ENCODE measurements at regions not wholly inside any gene's neighbourhood (a gene's known extent, or its start where the extent isn't known, plus 50 kb on each side); places are given as distances from the start of the nearest gene placed in this dataset.

DNA sequence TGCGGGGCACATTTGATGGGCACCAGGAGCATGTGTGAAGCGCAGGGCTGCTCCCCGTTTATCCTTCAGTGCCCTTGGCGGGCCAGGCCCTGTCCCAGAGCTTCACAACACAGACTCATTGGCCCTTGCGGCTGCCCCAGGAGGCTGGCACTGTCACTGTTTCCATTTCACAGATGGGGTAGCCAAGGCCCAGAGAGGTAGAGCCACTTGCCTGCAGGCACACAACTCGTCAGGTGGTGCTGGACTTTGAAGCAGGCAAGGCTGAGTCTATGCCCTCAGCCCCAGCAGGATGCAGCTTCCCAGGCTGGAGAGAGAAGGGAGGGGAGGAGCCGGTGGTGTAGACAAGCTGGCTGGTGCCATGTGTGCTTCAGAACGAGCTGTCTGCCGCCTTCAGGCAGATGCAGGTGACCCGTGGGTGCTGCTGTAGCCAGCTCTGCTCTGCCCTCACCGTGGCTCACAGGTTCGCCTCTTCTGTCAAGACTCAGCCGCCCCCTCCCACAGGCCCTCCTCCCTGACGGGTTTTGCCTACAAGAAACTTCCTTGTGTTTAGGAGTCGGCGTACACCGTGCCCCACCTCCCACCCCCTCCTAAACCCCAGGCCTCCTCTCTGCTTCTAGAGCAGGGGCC lies 232.3 kb upstream of the CIBAR2 start:
- no peak for DNase-seq (ENCODE audit: low read depth in 2 of 2)

DNA sequence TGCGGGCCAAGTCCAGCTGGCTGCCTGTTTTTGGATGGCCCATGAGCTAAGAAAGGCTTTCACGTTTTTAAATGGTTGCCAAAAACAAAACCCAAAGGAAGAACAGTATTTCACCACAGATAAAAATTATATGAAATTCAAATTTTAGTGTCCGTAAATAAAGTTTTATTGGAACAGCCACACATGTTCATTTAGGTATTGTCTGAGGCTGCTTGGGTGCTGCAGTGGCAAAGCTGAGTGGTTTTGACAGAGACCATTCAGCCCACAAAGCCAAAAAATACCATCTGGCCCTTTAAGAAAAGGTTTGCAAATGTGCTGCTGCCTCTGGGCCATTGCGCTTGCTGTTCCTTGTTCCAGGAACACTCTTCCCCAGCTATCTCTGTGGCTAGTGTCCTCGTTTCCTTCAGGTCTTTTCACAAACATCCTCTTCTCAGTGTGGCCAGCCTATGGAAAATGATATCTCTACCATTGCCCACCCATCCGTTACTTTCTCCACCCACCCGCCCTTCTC lies 232.9 kb upstream of the CIBAR2 start:
- DNase-seq (ENCODE audit: low read depth in 2 of 2) = no peak

DNA sequence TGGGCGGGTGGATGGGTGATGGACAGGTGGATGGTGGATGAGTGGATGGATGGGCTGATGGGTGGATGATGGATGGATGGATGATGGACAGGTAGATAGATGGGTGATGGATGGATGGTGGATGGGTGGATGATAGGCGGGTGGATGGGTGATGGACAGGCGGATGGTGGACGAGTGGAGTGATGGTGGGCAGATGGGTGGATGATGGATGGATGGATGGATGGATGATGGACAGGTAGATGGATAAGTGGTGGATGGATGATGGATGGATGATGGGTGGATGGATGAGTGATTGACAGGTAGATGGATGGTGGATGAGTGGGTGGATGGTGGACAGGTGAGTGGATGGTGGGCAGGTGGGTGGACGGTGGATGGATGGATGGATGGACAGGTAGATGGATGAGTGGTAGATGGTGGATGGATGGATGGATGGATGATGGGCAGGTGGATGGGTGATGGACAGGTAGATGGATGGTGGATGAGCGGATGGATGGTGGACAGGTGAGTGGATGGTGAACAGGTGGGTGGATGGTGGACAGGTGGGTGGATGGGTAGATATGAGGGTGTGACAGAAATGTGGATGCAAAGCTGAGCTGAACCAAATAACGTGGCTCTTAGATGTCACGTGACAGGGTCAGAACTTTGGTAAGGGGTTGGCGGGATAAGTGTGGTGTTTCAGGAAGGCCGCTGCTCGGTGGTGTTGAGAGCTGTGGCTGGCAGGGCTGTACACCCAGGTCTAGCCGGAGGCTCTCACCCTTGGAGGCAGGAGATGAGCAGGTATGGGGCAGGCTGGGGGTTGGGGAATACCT lies 234.3 kb upstream of the CIBAR2 start:
- no peak for DNase-seq (ENCODE audit: low read depth in 2 of 2)

DNA sequence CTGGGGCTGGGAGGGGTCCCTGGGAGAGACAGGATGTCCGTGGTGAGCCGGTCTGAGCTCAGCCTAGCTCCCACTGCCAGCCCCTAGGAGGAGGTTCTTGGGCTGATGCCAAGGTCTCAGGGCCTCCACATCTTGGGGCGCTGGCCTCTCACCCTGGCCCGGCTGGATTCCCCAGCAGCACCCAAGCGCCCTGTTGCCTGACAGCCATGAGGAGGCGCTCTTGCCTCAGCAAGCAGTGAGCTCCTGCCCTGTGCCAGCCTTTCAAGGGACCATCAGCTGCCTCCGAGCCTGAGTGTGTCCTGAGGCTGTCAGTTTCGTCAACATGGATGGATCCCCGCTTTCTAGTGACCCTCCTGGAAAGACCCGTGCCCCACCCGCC lies 234.9 kb upstream of the CIBAR2 start:
- DNase-seq (ENCODE audit: low read depth in 2 of 2) = no peak

DNA sequence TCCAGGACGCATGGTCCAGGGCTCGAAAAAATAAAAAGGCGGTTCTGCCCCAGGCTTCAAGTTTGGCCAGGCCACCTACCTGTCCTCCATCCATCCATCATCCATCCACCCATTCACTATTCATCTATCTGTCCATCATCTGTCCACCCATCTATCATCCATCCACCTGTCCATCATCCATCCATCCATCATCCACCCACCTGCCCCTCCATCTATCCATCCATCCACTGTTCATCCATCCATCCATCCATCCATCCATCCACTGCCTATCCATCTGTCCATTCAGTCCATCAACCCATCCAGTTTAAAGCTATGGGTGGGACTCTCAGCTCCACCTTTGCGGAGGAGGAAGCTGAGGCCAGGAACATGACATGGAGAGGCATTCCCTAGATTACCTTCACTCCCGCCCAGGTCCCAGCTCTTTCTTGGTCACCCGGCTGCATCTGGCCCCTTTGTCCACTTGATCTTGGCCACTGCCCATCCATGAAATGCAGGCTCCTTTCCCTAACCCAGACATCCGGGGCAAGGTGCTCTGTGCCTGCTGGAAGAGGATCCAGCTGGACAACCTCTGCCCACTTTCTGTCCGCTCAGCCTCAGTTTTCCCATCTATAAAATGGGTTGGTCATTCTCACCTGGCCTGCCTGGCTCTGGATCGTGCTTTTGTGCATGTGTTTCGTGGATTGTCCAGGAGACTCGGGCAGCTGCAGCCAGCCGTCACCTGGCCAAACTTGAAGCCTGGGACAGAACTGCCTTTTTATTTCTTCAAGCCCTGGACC lies 236.0 kb upstream of the CIBAR2 start:
- no peak for DNase-seq (ENCODE audit: low read depth in 2 of 2)

DNA sequence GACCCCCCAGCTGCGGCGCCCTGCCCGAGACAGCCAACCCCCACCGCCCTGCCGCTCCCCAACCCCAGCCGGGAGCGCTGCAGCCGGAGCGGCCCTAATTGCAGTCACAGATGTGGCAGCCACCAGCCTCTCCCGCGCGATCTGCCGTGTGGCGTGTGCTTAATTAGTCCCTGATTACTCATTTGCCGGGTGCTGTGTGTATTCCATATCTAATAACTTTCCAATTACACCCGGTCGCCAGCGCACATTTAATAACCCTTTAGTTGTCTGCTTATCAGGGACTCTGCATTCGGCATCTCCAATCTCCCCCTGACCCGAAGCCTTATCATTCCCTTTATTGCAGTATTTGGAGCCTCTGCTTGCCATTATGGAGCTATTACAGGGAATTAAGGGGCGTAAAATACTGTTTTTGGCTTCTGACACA lies 236.7 kb upstream of the CIBAR2 start:
- DNase-seq (ENCODE audit: low read depth in 2 of 2) = no peak

DNA sequence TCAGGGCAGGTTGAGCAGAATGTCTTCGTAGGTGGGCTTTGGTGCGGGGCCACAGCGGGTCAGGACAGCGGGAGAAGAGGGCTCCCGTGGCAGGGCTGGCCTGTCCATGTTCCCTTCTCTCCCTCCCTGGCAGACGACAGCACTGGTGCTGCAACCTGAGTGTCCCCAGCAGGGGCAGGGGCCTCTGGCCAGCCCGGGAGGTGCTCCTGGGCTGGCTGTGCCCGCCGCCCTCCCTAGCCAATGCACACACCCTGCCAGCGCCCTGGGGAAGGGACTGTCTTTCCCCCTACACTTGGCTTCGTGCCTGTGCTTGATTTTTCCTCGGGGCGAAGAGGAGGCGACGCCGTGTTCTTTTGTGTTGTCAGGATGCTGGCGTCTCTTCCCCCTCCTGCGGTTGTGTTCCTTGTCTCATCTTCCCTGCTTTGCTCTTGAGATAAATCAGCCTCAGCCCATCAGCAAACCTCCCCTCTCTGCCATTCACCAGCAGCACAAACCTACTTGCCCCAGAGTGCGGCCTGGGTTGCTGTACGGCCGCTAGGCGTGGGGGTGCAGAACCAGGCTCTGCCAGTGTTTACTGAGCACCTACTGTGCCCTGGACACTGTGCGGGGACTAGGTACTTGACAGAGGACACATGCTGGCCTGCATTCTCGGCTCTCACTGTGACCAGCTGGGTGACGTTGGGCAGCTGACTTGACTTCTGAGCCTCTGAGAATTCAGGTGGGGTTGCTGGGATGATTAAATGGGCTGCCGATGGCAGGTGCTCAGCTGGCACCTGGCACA lies 237.3 kb upstream of the CIBAR2 start:
- DNase-seq (ENCODE audit: low read depth in 2 of 2) = no peak

DNA sequence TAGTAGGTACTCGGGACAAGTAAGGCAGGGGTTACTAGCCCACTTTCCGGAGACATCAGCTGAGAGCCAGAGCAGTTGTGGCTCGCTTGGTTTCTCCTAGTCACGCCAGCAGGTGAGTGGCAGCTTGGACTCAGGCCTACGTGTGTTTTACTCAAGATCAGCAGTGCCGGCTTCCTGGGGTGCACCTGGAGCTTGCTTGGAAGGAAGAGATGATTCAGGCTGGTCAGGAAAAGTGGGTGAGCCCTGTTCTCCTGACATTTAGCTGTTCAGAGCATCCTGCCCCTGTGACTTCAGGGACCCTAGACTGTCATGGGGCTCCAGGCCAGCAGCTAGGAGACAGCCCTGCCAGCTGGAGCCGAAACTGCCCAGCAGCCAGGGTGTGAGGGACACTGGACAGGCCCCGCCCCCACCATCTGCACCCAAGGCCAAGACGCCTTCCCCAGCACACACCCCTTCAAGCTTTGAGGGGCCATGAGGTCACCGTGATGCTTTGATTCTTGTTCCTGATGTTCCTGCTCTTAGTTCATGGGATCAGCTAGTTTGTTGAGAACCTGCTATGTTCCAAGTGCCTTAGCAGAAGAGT lies 238.0 kb upstream of the CIBAR2 start:
- no peak for DNase-seq (ENCODE audit: low read depth in 2 of 2)

DNA sequence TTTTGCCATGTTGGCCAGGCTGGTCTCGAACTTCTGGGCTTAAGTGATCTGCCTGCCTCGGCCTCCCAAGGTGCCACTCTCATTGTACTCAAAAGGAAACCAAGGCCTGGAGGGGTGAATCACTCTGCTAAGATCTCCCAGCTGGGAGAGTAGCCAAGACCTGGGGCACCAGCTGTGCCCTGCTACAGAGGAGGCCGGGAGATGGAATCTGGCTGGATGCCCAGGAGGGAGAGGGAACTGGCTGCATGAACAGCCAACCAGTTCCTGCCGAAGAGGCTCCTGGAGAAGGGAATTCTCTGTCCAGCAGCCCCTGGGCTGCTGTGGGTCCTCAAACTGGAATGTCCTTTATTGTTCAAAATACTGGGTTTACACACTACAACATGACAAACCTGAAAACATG lies 238.7 kb upstream of the CIBAR2 start:
- DNase-seq (ENCODE audit: low read depth in 2 of 2) = no peak

DNA sequence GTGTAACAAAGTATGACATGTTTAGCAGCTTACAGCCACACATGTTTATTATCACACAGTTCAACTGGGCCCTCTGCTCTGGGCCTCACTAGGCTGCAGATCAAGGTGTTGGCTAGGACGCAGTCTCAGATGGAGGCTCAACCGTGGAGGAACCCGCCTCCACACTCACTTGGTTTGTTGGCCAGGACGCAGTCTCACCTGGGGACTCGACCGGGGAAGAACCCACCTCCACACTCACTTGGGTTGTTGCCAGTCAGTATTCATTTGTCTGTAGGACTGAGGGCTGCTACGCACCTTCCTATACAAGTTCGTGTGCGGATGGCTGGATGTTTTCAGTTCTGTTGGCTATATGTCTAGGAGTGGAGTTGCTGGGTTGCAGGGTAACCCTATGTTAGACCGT lies 240.7 kb upstream of the CIBAR2 start:
- no peak for DNase-seq (ENCODE audit: low read depth in 2 of 2)

DNA sequence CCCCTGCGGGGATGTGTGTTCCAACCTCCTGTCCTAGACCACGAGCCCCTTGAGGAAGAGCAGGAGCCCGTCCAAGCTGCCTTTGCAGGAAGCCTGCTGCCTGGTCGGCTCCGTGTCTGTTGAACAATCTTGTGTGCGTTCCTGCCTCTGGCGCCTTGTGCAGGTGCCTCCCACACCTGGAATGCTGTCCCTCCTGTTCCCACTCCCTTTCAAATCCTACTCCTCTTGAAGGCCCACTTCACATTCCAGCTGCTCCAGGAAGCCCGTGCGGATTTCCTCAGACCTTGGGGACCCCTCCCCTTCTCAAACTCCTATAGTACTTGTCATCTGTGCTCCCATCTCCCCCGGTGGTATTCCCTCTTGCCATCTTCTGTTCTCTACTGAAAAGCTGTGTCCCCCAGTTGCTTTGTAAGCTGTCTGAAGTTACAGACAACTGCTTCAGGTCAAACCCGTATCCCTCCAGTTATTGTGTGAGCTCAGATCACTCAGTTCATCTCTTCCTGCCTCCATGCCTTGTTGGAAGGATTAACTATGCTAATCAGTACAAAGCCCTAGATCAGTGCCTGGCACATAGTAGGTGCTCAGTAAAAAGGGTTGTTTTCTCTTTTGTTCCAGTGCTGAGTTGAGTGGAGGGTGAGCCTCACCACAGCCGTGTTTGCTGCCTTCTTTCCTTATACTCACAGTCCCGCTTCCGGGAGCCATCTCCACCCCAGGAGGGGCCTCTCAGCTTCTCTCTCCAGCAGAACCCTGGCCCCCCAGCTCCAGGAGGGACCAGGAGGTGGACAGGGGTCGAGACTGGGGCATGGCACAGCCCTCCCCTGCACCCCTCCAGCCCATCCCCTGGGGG lies 241.8 kb upstream of the CIBAR2 start:
- no peak for DNase-seq (ENCODE audit: low read depth in 2 of 2)

DNA sequence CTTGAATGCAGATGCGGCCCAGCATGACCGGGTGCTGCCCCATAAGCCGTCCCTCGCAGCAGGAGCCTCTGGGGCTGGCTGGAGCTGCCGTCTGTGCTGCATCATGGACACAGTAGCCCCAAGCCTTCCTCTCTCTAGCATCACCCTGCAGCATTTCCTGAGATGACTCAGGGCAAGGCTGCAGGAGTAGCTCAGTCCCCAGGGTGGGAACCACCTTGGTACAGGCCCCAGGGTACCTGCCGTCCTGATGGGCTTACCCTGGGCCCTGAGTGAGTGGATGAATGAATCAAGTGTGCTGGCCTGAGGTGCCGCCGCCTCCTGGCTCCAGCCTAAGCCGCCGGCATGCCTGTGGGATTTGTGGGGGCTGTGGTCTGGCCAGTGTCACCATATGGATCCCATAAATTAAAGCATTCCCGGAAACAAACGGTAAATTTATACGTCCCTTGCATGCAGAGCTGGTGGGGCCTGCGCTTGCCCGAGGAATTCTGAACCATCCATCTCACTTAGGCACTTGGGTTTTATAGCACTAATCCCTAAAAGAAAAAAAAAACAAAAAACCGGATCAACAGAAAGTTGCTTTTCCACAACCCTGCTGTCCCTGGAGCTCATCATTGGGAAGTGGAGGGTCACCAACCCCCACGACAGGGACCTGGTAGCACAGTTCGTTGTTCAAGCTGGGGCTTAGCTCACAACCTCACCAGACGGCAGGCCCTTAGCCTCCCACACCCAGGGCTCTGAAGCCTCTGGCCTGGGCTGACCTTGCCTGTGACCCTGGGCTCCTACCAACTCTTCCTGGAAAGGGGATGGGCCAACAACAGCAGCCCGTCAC lies 242.6 kb upstream of the CIBAR2 start:
- no peak for DNase-seq (ENCODE audit: low read depth in 2 of 2)

DNA sequence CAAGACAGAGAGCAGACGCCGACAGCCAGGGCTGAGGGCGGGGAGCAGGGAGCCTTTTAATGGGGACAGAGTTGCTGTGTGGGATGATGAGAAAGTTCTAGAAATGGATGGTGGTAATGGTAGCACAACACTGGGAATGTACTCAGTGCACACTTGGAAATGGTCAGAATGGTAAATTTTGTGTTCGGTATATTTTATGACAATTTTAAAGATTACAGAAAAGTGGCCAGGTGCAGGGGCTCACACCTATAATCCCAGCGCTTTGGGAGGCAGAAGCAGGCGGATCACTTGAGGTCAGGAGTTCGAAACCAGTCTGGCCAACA lies 243.2 kb upstream of the CIBAR2 start:
- DNase-seq (ENCODE audit: low read depth in 2 of 2) = no peak

DNA sequence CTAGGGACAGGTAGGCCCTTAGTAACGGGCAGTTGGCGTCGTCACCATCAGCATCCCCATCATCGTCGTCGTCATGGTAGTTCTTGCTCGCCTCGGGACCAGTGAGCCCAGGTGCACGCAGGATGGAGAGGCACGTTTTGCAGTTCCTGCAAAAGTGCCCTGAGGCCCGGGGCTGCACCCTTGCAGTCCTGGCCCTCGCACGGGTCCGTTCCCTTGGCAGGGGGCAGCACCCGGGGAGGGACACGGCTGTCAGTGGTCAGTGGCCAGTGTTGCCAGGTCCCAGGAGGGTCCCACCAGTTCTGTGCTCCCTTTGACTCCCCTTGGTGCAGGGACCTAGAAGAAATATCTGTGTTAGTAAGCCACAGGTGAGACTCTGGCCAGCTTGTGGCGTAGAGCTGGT lies 243.9 kb upstream of the CIBAR2 start:
- DNase-seq (ENCODE audit: low read depth in 2 of 2) = no peak

DNA sequence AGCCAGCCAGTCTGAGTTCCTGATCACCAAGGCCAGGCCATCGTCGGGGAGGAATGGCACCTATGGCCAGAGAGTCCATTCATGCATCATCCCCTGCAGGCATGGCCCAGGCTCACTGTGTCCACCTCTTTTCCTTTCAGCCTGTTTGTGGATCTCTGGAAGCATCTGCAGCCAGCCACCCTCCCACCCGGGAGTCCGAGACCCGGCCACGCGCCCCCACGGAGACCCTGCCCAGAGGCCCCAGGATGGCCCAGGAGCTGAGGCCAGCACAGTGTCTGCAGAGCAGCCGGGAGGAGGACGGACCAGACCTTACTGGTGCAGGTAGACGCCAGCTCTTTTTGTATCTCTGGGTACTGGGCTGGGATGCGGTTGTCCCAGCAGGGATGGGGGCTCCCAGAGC lies 245.1 kb upstream of the CIBAR2 start:
- DNase-seq (ENCODE audit: low read depth in 2 of 2) = no peak

DNA sequence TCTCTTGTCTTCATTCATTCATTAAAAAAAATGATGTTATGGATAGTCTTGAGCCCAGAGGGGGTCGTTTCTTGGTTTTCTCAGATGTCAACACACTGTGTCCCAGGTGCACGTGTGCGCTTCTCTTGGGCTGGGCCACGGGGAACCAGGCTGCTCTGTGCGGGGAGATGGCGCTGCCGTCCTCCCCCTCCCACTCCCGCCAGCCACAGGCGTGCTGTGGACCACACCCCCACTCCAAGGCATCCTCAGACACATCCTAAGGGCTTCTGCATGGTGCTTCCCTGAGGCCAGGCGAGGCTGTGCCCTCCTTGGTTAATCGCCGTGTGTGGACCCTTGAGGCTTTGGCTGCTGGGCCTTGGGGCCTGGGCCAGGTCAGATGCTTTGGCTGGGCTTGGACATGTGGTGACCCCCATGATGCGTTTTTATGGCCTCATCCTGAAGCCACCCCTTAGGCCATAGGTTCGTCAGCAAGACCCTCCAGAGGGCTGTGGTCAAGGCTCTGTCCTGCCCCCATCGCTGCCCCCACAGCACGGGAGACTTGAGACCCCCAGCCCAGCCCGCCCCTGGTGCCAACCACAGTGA lies 245.7 kb upstream of the CIBAR2 start:
- no peak for DNase-seq (ENCODE audit: low read depth in 2 of 2)

DNA sequence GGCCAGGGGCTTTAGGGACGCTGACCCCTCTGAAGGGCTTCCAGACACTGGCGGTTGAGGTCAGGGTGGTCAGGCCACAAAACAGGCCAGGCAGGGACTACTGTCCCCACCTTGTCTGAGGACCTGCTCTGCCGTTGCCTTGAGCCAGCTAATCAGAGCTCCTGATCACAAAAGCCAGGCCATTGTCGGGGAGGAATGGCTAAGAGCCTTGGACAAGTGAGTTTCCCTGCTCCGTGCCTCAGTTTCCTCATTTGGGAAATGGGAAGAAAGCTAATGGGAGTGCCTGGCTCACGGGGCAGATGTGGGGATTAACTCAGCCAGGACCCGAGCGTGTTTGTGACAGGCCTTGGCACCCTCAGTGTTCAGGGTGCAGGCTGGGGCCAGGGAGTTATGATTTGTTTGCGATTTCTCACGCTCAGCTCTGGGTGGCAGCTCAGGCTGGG lies 246.5 kb upstream of the CIBAR2 start:
- no peak for DNase-seq (ENCODE audit: low read depth in 2 of 2)

DNA sequence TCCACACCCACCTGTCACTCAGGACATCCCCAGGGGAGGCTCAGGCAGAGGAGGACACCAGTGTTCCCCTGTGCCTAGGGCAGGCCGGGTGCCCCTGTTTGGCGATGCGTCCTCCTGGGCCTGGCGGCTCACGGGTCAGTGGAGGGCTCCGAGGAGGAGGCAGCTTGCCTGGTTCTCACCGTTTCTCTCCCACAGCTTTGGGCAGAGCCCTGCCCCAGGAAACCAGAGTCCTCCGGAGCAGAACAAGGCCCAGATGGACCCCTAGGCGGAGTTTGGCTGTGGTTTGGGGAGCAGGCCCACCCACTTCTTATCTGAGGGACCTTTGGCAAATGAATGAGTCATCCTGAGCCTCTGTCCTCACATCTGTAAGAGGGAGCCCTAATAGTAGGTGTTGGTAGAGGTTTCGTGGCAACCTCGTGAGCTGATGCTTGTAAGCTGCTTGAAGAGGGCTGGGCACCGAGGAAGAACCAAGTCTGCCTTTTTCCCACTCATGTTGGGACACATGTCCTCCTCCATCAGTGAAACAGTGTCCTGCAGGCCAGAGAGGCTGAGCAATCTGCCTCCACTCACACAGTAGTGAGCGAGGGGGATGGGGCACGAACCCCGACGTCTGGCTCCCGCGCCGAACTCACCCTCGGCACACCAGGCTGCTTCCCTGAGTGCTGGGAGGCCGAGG lies 247.0 kb upstream of the CIBAR2 start:
- DNase-seq (ENCODE audit: low read depth in 2 of 2) = no peak

All from stimulated activated CD8-positive, alpha-beta memory T cell treated with anti-CD3 and anti-CD28 coated beads, Interleukin-15, amount 100 ng/mL, for 4 hours (primary cell).